ENCODE measurements at regions not wholly inside any gene's neighbourhood (a gene's known extent, or its start where the extent isn't known, plus 50 kb on each side); places are given as distances from the start of the nearest gene placed in this dataset.

- peaks cover 0 to 4% (median 0%) of the 10 kb centered on the region in 3 donors for H3K27me3 Mint-ChIP-seq (ENCODE audit: low read depth in 3 of 3)
- peaks cover 9 to 69% (median 40%) of the 10 kb centered on the region in 6 donors for H3K9me3 Mint-ChIP-seq
- H3K36me3 Mint-ChIP-seq = peaks cover 0 to 4% (median 0%) of the 10 kb centered on the region in 3 donors
- no peaks in the 10 kb centered on the region for H3K4me1 Mint-ChIP-seq
- DNase-seq = no peak
- no peak overlapping the region for H3K4me3 Mint-ChIP-seq
- no peak overlapping the region for H3K27ac Mint-ChIP-seq
Measured at GRCh38 chr6:77183447-77183846, 279.8 kb downstream of the HTR1B start.

- Mint-ChIP-seq H3K4me3 (no peak overlapping the region), H3K4me1 (no peaks in the 10 kb centered on the region), H3K27ac (no peak overlapping the region), H3K9me3 (peaks cover 6 to 61% (median 38%) of the 10 kb centered on the region in 6 donors), H3K27me3 (ENCODE audit: low read depth in 3 of 3) (peaks cover 0 to 4% (median 0%) of the 10 kb centered on the region in 3 donors), H3K36me3 (peaks cover 0 to 4% (median 0%) of the 10 kb centered on the region in 3 donors)
- DNase-seq = no peak
Measured at GRCh38 chr6:77181749-77182148, 281.5 kb downstream of the HTR1B start.

GRCh38 chr6:77180326-77180725 lies 283.0 kb downstream of the HTR1B start:
- DNase-seq = no peak
- no peak overlapping the region for H3K4me3 Mint-ChIP-seq
- H3K9me3 Mint-ChIP-seq = peaks cover 2 to 51% (median 32%) of the 10 kb centered on the region in 6 donors
- H3K36me3 Mint-ChIP-seq = peaks cover 0 to 4% (median 0%) of the 10 kb centered on the region in 3 donors
- H3K27me3 Mint-ChIP-seq (ENCODE audit: low read depth in 3 of 3) = peaks cover 0 to 4% (median 0%) of the 10 kb centered on the region in 3 donors
- H3K27ac Mint-ChIP-seq = no peak overlapping the region
- no peaks in the 10 kb centered on the region for H3K4me1 Mint-ChIP-seq

- peaks cover 0 to 5% (median 0%) of the 10 kb centered on the region in 3 donors for H3K27me3 Mint-ChIP-seq (ENCODE audit: low read depth in 3 of 3)
- no peaks in the 10 kb centered on the region for H3K4me1 Mint-ChIP-seq
- no peak overlapping the region for H3K27ac Mint-ChIP-seq
- peaks cover 2 to 55% (median 36%) of the 10 kb centered on the region in 6 donors for H3K9me3 Mint-ChIP-seq
- no peak overlapping the region for H3K4me3 Mint-ChIP-seq
- no peak for DNase-seq
- H3K36me3 Mint-ChIP-seq = no peaks in the 10 kb centered on the region
Measured at GRCh38 chr6:77178821-77179220, 284.5 kb downstream of the HTR1B start.

GRCh38 chr6:77177470-77177869 lies 285.8 kb downstream of the HTR1B start:
- Mint-ChIP-seq H3K36me3 (no peaks in the 10 kb centered on the region), H3K9me3 (peaks cover 9 to 60% (median 43%) of the 10 kb centered on the region in 6 donors), H3K4me3 (no peak overlapping the region), H3K27me3 (ENCODE audit: low read depth in 3 of 3) (peaks cover 0 to 4% (median 0%) of the 10 kb centered on the region in 3 donors), H3K4me1 (no peaks in the 10 kb centered on the region), H3K27ac (no peak overlapping the region)
- no peak for DNase-seq

- no peak overlapping the region for H3K4me3 Mint-ChIP-seq
- no peaks in the 10 kb centered on the region for H3K36me3 Mint-ChIP-seq
- no peak overlapping the region for H3K27ac Mint-ChIP-seq
- peaks cover 0 to 2% (median 0%) of the 10 kb centered on the region in 3 donors for H3K27me3 Mint-ChIP-seq (ENCODE audit: low read depth in 3 of 3)
- DNase-seq = no peak
- H3K9me3 Mint-ChIP-seq = peaks cover 20 to 57% (median 46%) of the 10 kb centered on the region in 6 donors
- H3K4me1 Mint-ChIP-seq = no peaks in the 10 kb centered on the region
Measured at GRCh38 chr6:77173472-77174074, 289.7 kb downstream of the HTR1B start.

GRCh38 chr6:77172578-77172977 lies 290.7 kb downstream of the HTR1B start:
- no peaks in the 10 kb centered on the region for H3K4me1 Mint-ChIP-seq
- no peaks in the 10 kb centered on the region for H3K36me3 Mint-ChIP-seq
- no peak overlapping the region for H3K4me3 Mint-ChIP-seq

GRCh38 chr6:77159730-77160129 lies 303.6 kb downstream of the HTR1B start:
- peaks cover 7 to 55% (median 26%) of the 10 kb centered on the region in 6 donors for H3K9me3 Mint-ChIP-seq
- H3K36me3 Mint-ChIP-seq = no peaks in the 10 kb centered on the region

More at GRCh38 chr6:77172578-77172977, 290.7 kb downstream of the HTR1B start:
- H3K27ac Mint-ChIP-seq = no peak overlapping the region
- no peak for DNase-seq
- peaks cover 0 to 3% (median 0%) of the 10 kb centered on the region in 3 donors for H3K27me3 Mint-ChIP-seq (ENCODE audit: low read depth in 3 of 3)
- peaks cover 21 to 62% (median 51%) of the 10 kb centered on the region in 6 donors for H3K9me3 Mint-ChIP-seq

GRCh38 chr6:77151241-77151640 lies 312.1 kb downstream of the HTR1B start:
- no peaks in the 10 kb centered on the region for H3K4me1 Mint-ChIP-seq
- no peak overlapping the region for H3K4me3 Mint-ChIP-seq
- no peak for DNase-seq
- no peaks in the 10 kb centered on the region for H3K36me3 Mint-ChIP-seq
- H3K27me3 Mint-ChIP-seq (ENCODE audit: low read depth in 3 of 3) = peaks cover 0 to 3% (median under 1%) of the 10 kb centered on the region in 3 donors
- H3K27ac Mint-ChIP-seq = no peak overlapping the region
- H3K9me3 Mint-ChIP-seq = peaks cover 10 to 53% (median 21%) of the 10 kb centered on the region in 6 donors

More at GRCh38 chr6:77159730-77160129, 303.6 kb downstream of the HTR1B start:
- no peak for DNase-seq
- H3K27ac Mint-ChIP-seq = no peak overlapping the region
- H3K27me3 Mint-ChIP-seq (ENCODE audit: low read depth in 3 of 3) = peaks cover 0 to 3% (median 0%) of the 10 kb centered on the region in 3 donors
- H3K4me1 Mint-ChIP-seq = no peaks in the 10 kb centered on the region
- H3K4me3 Mint-ChIP-seq = no peak overlapping the region

GRCh38 chr6:77150736-77151135 lies 312.6 kb downstream of the HTR1B start:
- DNase-seq = no peak
- peaks cover 9 to 53% (median 20%) of the 10 kb centered on the region in 6 donors for H3K9me3 Mint-ChIP-seq
- H3K27ac Mint-ChIP-seq = no peak overlapping the region
- no peak overlapping the region for H3K4me3 Mint-ChIP-seq
- H3K36me3 Mint-ChIP-seq = no peaks in the 10 kb centered on the region
- H3K4me1 Mint-ChIP-seq = no peaks in the 10 kb centered on the region
- peaks cover 0 to 1% (median 1%) of the 10 kb centered on the region in 3 donors for H3K27me3 Mint-ChIP-seq (ENCODE audit: low read depth in 3 of 3)

- Mint-ChIP-seq H3K27ac (no peak overlapping the region), H3K4me1 (no peaks in the 10 kb centered on the region), H3K9me3 (peaks cover 0 to 30% (median 15%) of the 10 kb centered on the region in 6 donors), H3K4me3 (no peak overlapping the region), H3K27me3 (ENCODE audit: low read depth in 3 of 3) (peaks cover 0 to 2% (median 1%) of the 10 kb centered on the region in 3 donors), H3K36me3 (no peaks in the 10 kb centered on the region)
- no peak for DNase-seq
Measured at GRCh38 chr6:77145244-77145643, 318.0 kb downstream of the HTR1B start.

GRCh38 chr6:77143659-77144447 lies 319.4 kb downstream of the HTR1B start:
- H3K4me3 Mint-ChIP-seq = no peak overlapping the region
- no peak overlapping the region for H3K27ac Mint-ChIP-seq
- no peak for DNase-seq
- H3K4me1 Mint-ChIP-seq = no peaks in the 10 kb centered on the region
- peaks cover 0 to 24% (median 15%) of the 10 kb centered on the region in 6 donors for H3K9me3 Mint-ChIP-seq
- no peaks in the 10 kb centered on the region for H3K36me3 Mint-ChIP-seq
- peaks cover 0 to 2% (median 1%) of the 10 kb centered on the region in 3 donors for H3K27me3 Mint-ChIP-seq (ENCODE audit: low read depth in 3 of 3)

- no peak for DNase-seq
- Mint-ChIP-seq H3K27me3 (ENCODE audit: low read depth in 3 of 3) (peaks cover 0 to 2% (median 0%) of the 10 kb centered on the region in 3 donors), H3K27ac (no peak overlapping the region), H3K36me3 (no peaks in the 10 kb centered on the region), H3K9me3 (peaks cover 2 to 32% (median 14%) of the 10 kb centered on the region in 6 donors), H3K4me1 (no peaks in the 10 kb centered on the region), H3K4me3 (no peak overlapping the region)
Measured at GRCh38 chr6:77136086-77136485, 327.2 kb downstream of the HTR1B start.

- Mint-ChIP-seq H3K4me3 (no peak overlapping the region), H3K9me3 (peaks cover 2 to 41% (median 23%) of the 10 kb centered on the region in 6 donors), H3K36me3 (no peaks in the 10 kb centered on the region), H3K4me1 (no peaks in the 10 kb centered on the region), H3K27ac (no peak overlapping the region), H3K27me3 (ENCODE audit: low read depth in 3 of 3) (peaks cover 0 to 2% (median 0%) of the 10 kb centered on the region in 3 donors)
- DNase-seq = no peak
Measured at GRCh38 chr6:77133031-77133430, 330.3 kb downstream of the HTR1B start.
